ENCODE measurements at regions not wholly inside any gene's neighbourhood (a gene's known extent, or its start where the extent isn't known, plus 50 kb on each side); places are given as distances from the start of the nearest gene placed in this dataset.

DNA sequence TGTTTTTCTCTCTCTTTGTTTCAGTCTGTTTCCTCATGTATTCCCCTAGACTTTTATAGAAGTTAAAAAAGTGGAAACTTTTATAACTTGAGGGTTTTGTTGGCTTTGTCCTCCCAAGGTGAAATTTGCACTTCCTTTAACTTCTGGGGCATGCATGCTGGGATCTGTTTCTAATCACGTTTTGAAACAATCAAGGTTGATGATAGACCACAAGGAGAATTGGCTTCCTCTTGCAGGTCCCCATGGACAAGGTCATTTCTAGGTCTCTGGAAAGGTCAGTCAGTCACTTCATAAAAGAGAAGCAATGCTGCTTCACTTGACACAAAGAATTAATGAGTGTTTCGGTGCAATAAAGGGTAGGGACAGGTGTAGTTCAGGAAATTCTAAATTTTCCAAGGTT lies 811.8 kb upstream of the CELF2 start:
- Histone ChIP-seq H3K36me3 (ENCODE audit: low read depth) (no peaks in the 10 kb centered on the region), H3K9me3 (ENCODE audit: severe bottlenecking) (no peaks in the 10 kb centered on the region), H3K4me3 (ENCODE audit: severe bottlenecking) (no peak overlapping the region), H3K27me3 (ENCODE audit: insufficient read depth, poor library complexity, severe bottlenecking) (no peaks in the 10 kb centered on the region), H3K27ac (ENCODE audit: poor library complexity, severe bottlenecking) (no peak overlapping the region), H3K4me1 (ENCODE audit: insufficient read depth, poor library complexity, severe bottlenecking) (no peaks in the 10 kb centered on the region)
- DNase-seq (ENCODE audit: low spot score) (no peak), ATAC-seq (ENCODE audit: low read depth) (no peak)
- TF ChIP-seq, protein P1, sequence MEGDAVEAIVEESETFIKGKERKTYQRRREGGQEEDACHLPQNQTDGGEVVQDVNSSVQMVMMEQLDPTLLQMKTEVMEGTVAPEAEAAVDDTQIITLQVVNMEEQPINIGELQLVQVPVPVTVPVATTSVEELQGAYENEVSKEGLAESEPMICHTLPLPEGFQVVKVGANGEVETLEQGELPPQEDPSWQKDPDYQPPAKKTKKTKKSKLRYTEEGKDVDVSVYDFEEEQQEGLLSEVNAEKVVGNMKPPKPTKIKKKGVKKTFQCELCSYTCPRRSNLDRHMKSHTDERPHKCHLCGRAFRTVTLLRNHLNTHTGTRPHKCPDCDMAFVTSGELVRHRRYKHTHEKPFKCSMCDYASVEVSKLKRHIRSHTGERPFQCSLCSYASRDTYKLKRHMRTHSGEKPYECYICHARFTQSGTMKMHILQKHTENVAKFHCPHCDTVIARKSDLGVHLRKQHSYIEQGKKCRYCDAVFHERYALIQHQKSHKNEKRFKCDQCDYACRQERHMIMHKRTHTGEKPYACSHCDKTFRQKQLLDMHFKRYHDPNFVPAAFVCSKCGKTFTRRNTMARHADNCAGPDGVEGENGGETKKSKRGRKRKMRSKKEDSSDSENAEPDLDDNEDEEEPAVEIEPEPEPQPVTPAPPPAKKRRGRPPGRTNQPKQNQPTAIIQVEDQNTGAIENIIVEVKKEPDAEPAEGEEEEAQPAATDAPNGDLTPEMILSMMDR (IDR thresholded peaks at IDR 0.05; ENCODE audit: poor library complexity, severe bottlenecking) = no peak

DNA sequence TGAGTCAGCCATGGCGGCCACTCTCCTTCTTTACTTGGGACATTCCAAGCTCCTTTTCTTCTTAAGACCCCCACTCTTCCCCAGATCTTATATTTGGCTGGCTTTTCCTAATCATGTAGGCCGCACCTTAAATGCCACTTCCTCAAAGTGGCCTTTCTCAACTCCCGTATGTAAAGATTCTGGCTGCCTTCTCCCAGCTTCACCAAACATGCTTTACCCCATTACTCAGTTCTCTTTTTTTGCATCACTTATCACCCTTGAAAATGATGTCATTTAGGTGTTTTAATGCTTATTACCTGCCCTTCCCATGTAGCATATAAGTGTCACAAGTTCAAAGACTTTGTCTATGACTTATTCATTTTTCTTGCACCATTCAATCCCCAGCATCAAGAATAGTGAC lies 810.1 kb upstream of the CELF2 start:
- DNase-seq (ENCODE audit: low spot score) = no peak
- Histone ChIP-seq H3K27me3 (ENCODE audit: insufficient read depth, poor library complexity, severe bottlenecking) (no peaks in the 10 kb centered on the region), H3K4me3 (ENCODE audit: severe bottlenecking) (no peak overlapping the region), H3K4me1 (ENCODE audit: insufficient read depth, poor library complexity, severe bottlenecking) (no peaks in the 10 kb centered on the region), H3K27ac (ENCODE audit: poor library complexity, severe bottlenecking) (no peak overlapping the region), H3K9me3 (ENCODE audit: severe bottlenecking) (no peaks in the 10 kb centered on the region), H3K36me3 (ENCODE audit: low read depth) (no peaks in the 10 kb centered on the region)
- ATAC-seq (ENCODE audit: low read depth) = no peak
- TF ChIP-seq, protein P1 (IDR thresholded peaks at IDR 0.05; ENCODE audit: poor library complexity, severe bottlenecking) = no peak

DNA sequence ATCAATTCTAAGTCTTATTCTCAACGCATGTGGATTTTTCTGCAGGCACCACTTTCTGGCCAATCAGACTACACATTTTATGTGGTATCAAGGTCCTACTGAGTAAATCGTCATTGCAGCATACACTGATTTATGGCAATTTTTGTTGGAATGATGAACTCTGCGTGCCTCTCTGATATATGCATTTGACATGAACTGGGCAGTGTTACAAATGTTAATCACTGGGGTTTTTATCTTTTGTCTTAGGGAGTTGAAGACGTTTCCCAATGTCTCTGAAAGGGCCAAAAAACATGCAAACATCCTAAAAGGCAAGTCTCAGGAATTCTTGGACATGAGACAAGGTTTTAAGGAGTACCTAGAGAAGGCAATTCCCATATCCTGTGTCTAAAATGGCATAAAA lies 809.5 kb upstream of the CELF2 start:
- no peaks in the 10 kb centered on the region for H3K4me1 ChIP-seq (ENCODE audit: insufficient read depth, poor library complexity, severe bottlenecking)
- DNase-seq (ENCODE audit: low spot score) (no peak), ATAC-seq (ENCODE audit: low read depth) (no peak)
- no peak overlapping the region for H3K4me3 ChIP-seq (ENCODE audit: severe bottlenecking)
- H3K9me3 ChIP-seq (ENCODE audit: severe bottlenecking) = no peaks in the 10 kb centered on the region
- H3K36me3 ChIP-seq (ENCODE audit: low read depth) = no peaks in the 10 kb centered on the region
- no peaks in the 10 kb centered on the region for H3K27me3 ChIP-seq (ENCODE audit: insufficient read depth, poor library complexity, severe bottlenecking)
- no peak overlapping the region for H3K27ac ChIP-seq (ENCODE audit: poor library complexity, severe bottlenecking)
- TF ChIP-seq, protein P1 (IDR thresholded peaks at IDR 0.05; ENCODE audit: poor library complexity, severe bottlenecking) = no peak

DNA sequence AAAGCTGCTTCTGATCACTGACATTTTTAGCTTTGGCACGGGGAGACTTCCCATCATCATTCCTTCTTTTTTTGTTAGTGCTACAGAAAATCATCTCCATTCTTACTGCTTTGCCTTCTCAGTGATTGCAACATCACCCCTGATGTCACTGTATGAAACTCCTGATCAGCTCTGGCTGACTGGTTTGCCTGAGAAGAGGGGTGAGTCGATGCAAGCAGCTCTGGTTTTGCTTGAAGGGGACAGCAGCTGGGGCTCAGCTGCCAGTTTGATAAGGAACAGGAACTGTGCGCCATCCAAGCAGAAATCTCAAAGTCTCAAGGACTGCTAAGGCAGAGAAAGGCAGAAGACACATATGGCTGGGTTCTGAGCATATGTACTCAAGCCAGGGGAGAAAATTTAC lies 808.5 kb upstream of the CELF2 start:
- no peaks in the 10 kb centered on the region for H3K4me1 ChIP-seq (ENCODE audit: insufficient read depth, poor library complexity, severe bottlenecking)
- H3K36me3 ChIP-seq (ENCODE audit: low read depth) = no peaks in the 10 kb centered on the region
- TF ChIP-seq, protein P1 (IDR thresholded peaks at IDR 0.05; ENCODE audit: poor library complexity, severe bottlenecking) = no peak
- DNase-seq (ENCODE audit: low spot score) (no peak), ATAC-seq (ENCODE audit: low read depth) (no peak)
- H3K9me3 ChIP-seq (ENCODE audit: severe bottlenecking) = no peaks in the 10 kb centered on the region
- no peak overlapping the region for H3K27ac ChIP-seq (ENCODE audit: poor library complexity, severe bottlenecking)
- no peaks in the 10 kb centered on the region for H3K27me3 ChIP-seq (ENCODE audit: insufficient read depth, poor library complexity, severe bottlenecking)
- no peak overlapping the region for H3K4me3 ChIP-seq (ENCODE audit: severe bottlenecking)

DNA sequence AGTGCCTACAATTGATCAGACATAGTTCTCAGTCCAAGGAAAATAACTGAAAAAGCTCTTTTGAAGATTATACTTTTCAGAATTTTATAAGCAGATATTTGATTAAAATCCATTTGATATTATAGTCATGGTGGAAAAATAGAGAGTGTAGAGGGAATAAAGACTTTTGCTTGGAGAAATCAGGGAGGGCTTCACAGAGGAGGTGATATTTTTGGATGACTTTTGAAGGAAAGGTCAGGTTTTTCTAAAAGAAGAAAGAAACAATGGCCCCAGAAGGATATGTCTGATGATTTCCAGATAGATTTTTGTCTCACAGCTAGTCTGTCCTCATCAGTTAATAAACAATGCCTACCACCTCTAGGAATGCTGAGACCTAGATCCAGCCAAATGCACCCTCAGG lies 806.3 kb upstream of the CELF2 start:
- H3K4me1 ChIP-seq (ENCODE audit: insufficient read depth, poor library complexity, severe bottlenecking) = no peaks in the 10 kb centered on the region
- DNase-seq (ENCODE audit: low spot score) (no peak), ATAC-seq (ENCODE audit: low read depth) (no peak)
- no peak overlapping the region for H3K27ac ChIP-seq (ENCODE audit: poor library complexity, severe bottlenecking)
- H3K27me3 ChIP-seq (ENCODE audit: insufficient read depth, poor library complexity, severe bottlenecking) = no peaks in the 10 kb centered on the region
- H3K4me3 ChIP-seq (ENCODE audit: severe bottlenecking) = no peak overlapping the region
- TF ChIP-seq, protein P1 (IDR thresholded peaks at IDR 0.05; ENCODE audit: poor library complexity, severe bottlenecking) = no peak
- H3K36me3 ChIP-seq (ENCODE audit: low read depth) = no peaks in the 10 kb centered on the region
- no peaks in the 10 kb centered on the region for H3K9me3 ChIP-seq (ENCODE audit: severe bottlenecking)

Measured in RWPE2 (cell line).